ENCODE measurements at regions not wholly inside any gene's neighbourhood (a gene's known extent, or its start where the extent isn't known, plus 50 kb on each side); places are given as distances from the start of the nearest gene placed in this dataset.

DNA sequence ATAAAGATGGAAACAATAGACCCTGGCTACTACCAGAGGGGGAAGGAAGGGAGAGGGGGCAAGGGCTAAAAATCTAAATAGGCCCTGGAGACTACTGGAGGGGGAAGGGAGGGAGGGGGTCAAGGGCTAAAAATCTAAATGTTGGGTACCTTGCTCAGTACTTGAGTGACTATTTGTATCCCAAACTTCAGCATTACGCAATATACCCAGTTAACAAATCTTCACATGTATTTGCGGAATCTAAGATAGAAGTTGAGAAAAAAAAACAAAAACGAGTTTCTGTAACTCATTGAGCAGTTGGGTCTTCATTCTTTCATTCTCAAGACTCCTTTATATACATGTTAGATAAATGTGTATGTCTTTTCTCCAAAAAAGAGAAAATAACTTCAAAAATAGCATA is 537.4 kb downstream of the TAF11L14 start:
- TF ChIP-seq, protein P1, sequence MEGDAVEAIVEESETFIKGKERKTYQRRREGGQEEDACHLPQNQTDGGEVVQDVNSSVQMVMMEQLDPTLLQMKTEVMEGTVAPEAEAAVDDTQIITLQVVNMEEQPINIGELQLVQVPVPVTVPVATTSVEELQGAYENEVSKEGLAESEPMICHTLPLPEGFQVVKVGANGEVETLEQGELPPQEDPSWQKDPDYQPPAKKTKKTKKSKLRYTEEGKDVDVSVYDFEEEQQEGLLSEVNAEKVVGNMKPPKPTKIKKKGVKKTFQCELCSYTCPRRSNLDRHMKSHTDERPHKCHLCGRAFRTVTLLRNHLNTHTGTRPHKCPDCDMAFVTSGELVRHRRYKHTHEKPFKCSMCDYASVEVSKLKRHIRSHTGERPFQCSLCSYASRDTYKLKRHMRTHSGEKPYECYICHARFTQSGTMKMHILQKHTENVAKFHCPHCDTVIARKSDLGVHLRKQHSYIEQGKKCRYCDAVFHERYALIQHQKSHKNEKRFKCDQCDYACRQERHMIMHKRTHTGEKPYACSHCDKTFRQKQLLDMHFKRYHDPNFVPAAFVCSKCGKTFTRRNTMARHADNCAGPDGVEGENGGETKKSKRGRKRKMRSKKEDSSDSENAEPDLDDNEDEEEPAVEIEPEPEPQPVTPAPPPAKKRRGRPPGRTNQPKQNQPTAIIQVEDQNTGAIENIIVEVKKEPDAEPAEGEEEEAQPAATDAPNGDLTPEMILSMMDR (IDR thresholded peaks at IDR 0.05; ENCODE audit: insufficient read depth, low read length, poor library complexity, severe bottlenecking), result no peak
- Histone ChIP-seq H3K36me3 (ENCODE audit: control insufficient read depth, insufficient read depth, low read length) (no peaks in the 10 kb centered on the region), H3K27me3 (ENCODE audit: control insufficient read depth, insufficient read depth, low read length) (no peaks in the 10 kb centered on the region), H3K4me3 (ENCODE audit: low read depth, low read length) (no peak overlapping the region)
- DNase-seq (ENCODE audit: low read depth), result no peak

DNA sequence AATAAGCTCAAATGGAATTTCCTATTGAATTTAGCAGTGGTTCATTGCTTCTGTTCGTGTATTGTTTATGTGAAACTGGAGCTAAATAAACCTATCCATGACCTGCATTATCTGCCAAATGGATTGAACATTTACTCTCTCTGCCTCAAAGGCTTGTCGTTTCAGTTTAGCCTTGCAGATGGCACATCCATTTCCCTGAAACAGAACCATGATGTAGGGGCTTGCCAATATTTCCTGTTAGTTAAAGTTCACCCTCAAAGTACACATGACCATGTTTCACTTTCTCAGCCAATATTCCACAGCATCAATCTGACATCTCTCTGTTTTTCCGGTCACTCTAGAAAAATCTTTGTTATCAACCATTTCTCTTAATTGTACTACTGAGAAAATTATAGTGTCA is 545.3 kb downstream of the TAF11L14 start:
- no peak for DNase-seq (ENCODE audit: low read depth)

DNA sequence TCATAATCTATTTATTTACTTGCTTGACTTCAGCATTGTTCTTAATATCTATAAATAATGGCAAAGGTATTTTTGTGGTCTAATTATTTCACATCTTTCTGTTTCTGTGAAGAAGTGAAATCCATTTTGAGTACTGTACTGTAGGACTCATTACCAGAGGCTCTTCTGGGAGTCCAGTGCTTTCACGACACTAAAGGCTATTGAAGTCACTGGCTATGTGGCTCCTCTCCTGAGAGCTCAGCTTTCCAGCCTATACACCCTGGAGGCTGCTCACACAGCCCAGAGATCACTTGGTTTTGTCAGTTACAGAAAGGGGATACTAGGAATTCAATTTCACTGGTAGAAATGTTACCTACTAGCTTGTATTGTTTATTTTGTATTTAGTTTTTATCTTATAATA is 547.3 kb downstream of the TAF11L14 start:
- TF ChIP-seq, protein P1 (IDR thresholded peaks at IDR 0.05; ENCODE audit: insufficient read depth, low read length, poor library complexity, severe bottlenecking), result no peak

More for the DNA sequence above, 545.3 kb downstream of the TAF11L14 start:
- TF ChIP-seq, protein P1 (IDR thresholded peaks at IDR 0.05; ENCODE audit: insufficient read depth, low read length, poor library complexity, severe bottlenecking), result no peak
- no peaks in the 10 kb centered on the region for H3K27me3 ChIP-seq (ENCODE audit: control insufficient read depth, insufficient read depth, low read length)
- no peaks in the 10 kb centered on the region for H3K36me3 ChIP-seq (ENCODE audit: control insufficient read depth, insufficient read depth, low read length)
- no peak overlapping the region for H3K4me3 ChIP-seq (ENCODE audit: low read depth, low read length)

DNA sequence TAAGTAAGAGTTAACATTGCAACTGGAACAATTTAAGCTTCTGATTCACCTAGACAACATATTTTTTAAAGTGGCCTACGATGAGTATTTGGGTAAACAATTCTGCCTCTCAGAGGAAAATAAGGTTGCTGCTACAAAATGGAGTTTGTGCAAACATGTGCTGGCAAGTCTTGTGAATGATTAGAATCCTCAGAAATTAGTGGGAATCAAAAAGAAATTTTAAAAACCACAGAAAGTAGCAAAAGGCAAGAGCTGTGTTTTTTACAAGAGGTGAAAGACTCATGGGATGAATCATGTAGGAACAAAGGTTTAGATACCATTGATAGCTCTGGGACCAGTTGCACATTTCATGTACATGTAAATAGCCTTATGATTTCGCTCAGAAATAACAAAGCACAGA is 561.6 kb downstream of the TAF11L14 start:
- TF ChIP-seq, protein P1 (IDR thresholded peaks at IDR 0.05; ENCODE audit: insufficient read depth, low read length, poor library complexity, severe bottlenecking), result no peak
- DNase-seq (ENCODE audit: low read depth), result no peak

More for the DNA sequence above, 547.3 kb downstream of the TAF11L14 start:
- no peak for DNase-seq (ENCODE audit: low read depth)
- Histone ChIP-seq H3K27me3 (ENCODE audit: control insufficient read depth, insufficient read depth, low read length) (no peaks in the 10 kb centered on the region), H3K4me3 (ENCODE audit: low read depth, low read length) (no peak overlapping the region), H3K36me3 (ENCODE audit: control insufficient read depth, insufficient read depth, low read length) (no peaks in the 10 kb centered on the region)

DNA sequence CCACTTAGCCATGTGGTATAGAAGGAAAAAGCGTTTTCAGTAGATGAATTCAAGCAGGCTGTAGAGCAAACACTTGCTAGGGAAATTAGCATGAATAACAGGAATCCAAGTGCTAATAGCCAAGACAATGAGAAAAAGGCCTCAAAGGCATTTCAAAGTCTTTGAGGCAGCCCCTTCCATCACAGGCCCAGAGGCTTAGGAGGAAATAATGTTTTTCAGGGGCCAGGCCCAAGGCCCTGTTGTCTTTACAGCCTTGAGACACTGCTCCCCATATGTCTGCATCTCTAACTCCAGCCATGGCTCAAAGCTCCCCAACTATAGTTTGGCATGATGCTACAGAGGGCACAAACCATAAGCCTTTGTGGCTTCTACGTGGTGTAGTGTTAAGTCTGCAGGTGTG is 563.5 kb downstream of the TAF11L14 start:
- TF ChIP-seq, protein P1 (IDR thresholded peaks at IDR 0.05; ENCODE audit: insufficient read depth, low read length, poor library complexity, severe bottlenecking), result no peak
- no peak for DNase-seq (ENCODE audit: low read depth)
- Histone ChIP-seq H3K27me3 (ENCODE audit: control insufficient read depth, insufficient read depth, low read length) (no peaks in the 10 kb centered on the region), H3K36me3 (ENCODE audit: control insufficient read depth, insufficient read depth, low read length) (no peaks in the 10 kb centered on the region), H3K4me3 (ENCODE audit: low read depth, low read length) (no peak overlapping the region)

More for the DNA sequence above, 561.6 kb downstream of the TAF11L14 start:
- Histone ChIP-seq H3K4me3 (ENCODE audit: low read depth, low read length) (no peak overlapping the region), H3K36me3 (ENCODE audit: control insufficient read depth, insufficient read depth, low read length) (no peaks in the 10 kb centered on the region), H3K27me3 (ENCODE audit: control insufficient read depth, insufficient read depth, low read length) (no peaks in the 10 kb centered on the region)

DNA sequence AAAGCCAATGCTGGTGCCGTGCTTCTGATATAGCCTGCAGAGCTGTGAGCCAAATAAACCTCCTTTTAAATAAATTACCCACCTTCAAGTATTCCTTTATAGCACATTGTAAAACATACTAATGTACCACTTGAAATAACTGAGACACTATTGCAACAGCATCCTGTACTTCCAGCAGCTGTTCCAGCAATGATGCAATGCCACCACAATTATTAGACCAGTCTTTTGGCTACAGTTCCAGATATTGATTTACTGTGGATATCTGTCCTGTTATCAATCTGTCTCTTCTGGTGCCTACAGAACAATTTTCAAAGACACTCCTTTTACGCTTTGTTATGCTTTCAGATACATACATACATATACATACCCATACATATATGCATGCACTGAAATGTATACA is 567.9 kb downstream of the TAF11L14 start:
- TF ChIP-seq, protein P1 (IDR thresholded peaks at IDR 0.05; ENCODE audit: insufficient read depth, low read length, poor library complexity, severe bottlenecking), result no peak
- H3K4me3 ChIP-seq (ENCODE audit: low read depth, low read length), result no peak overlapping the region
- DNase-seq (ENCODE audit: low read depth), result no peak
- no peaks in the 10 kb centered on the region for H3K36me3 ChIP-seq (ENCODE audit: control insufficient read depth, insufficient read depth, low read length)
- no peaks in the 10 kb centered on the region for H3K27me3 ChIP-seq (ENCODE audit: control insufficient read depth, insufficient read depth, low read length)

Data from kidney epithelial cell (primary cell).